SIG-M5 treated with dmso at 0.1 percent for 504 hours (cell line): ENCODE measurements at regions not wholly inside any gene's neighbourhood (a gene's known extent, or its start where the extent isn't known, plus 50 kb on each side); places are given as distances from the start of the nearest gene placed in this dataset.
"Not testable (repeated sequence)": the region's sequence is repeated elsewhere in the genome, so short reads cannot be mapped to it uniquely, and the experiment has no call there.

Experiments
- DNase-seq: peaks from one replicate; lab custom pipeline; 2025; ENCODE audit not compliant: unreplicated experiment; lab: John Stamatoyannopoulos, UW

- DNase-seq = not testable (repeated sequence)
Measured at GRCh38 chr1:149157409-149157808, 54.1 kb upstream of the NBPF9 start.

- DNase-seq = not testable (repeated sequence)
Measured at GRCh38 chr1:149158308-149158707, 55.0 kb upstream of the NBPF9 start.

GRCh38 chr1:149163063-149163444 is 59.7 kb upstream of the NBPF9 start:
- not testable (repeated sequence) for DNase-seq

- DNase-seq = not testable (repeated sequence)
Measured at GRCh38 chr1:149174765-149175164, 71.4 kb upstream of the NBPF9 start.

- not testable (repeated sequence) for DNase-seq
Measured at GRCh38 chr1:149175812-149176211, 72.5 kb upstream of the NBPF9 start.

GRCh38 chr1:149176453-149177316 is 73.3 kb upstream of the NBPF9 start:
- not testable (repeated sequence) for DNase-seq

GRCh38 chr1:149190742-149191141 is 87.4 kb upstream of the NBPF9 start:
- DNase-seq = not testable (repeated sequence)

GRCh38 chr1:149196651-149197050 is 93.3 kb upstream of the NBPF9 start:
- DNase-seq = not testable (repeated sequence)

- not testable (repeated sequence) for DNase-seq
Measured at GRCh38 chr1:149200567-149200966, 97.2 kb upstream of the NBPF9 start.

- not testable (repeated sequence) for DNase-seq
Measured at GRCh38 chr1:149202283-149202682, 98.9 kb upstream of the NBPF9 start.

GRCh38 chr1:149204396-149204795 is 101.0 kb upstream of the NBPF9 start:
- DNase-seq = not testable (repeated sequence)

GRCh38 chr1:149208836-149209235 is 105.5 kb upstream of the NBPF9 start:
- DNase-seq = not testable (repeated sequence)

- DNase-seq = not testable (repeated sequence)
Measured at GRCh38 chr1:149211757-149212420, 108.5 kb upstream of the NBPF9 start.

GRCh38 chr1:149212946-149213345 is 109.6 kb upstream of the NBPF9 start:
- DNase-seq = not testable (repeated sequence)

- DNase-seq = not testable (repeated sequence)
Measured at GRCh38 chr1:149213673-149214072, 110.3 kb upstream of the NBPF9 start.

GRCh38 chr1:149218080-149218988 is 115.0 kb upstream of the NBPF9 start:
- not testable (repeated sequence) for DNase-seq

- not testable (repeated sequence) for DNase-seq
Measured at GRCh38 chr1:149219539-149219938, 116.2 kb upstream of the NBPF9 start.

- not testable (repeated sequence) for DNase-seq
Measured at GRCh38 chr1:149220463-149221074, 117.2 kb upstream of the NBPF9 start.

GRCh38 chr1:149227933-149228665 is 124.7 kb upstream of the NBPF9 start:
- DNase-seq = not testable (repeated sequence)
